Right kidney (tissue), 1 donor: ENCODE measurements at regions not wholly inside any gene's neighbourhood (a gene's known extent, or its start where the extent isn't known, plus 50 kb on each side); places are given as distances from the start of the nearest gene placed in this dataset.

Experiments used
- DNase-seq: peaks from one replicate; pipeline ENCODE4 v3.0.0-alpha.2; 2016

GRCh38 chr10:42973870-42974692, 102.8 kb upstream of the RET start:
- no peak for DNase-seq

GRCh38 chr10:42974693-42975002, 102.2 kb upstream of the RET start:
- no peak for DNase-seq

GRCh38 chr10:42975005-42975493, 101.8 kb upstream of the RET start:
- DNase-seq, result no peak

GRCh38 chr10:42975558-42976340, 101.1 kb upstream of the RET start:
- no peak for DNase-seq

- no peak for DNase-seq
Observed at GRCh38 chr10:42976351-42977031, 100.4 kb upstream of the RET start.

GRCh38 chr10:42977032-42977416, 99.8 kb upstream of the RET start:
- no peak for DNase-seq

- DNase-seq, result no peak
Observed at GRCh38 chr10:42979181-42979580, 97.7 kb upstream of the RET start.

DNA sequence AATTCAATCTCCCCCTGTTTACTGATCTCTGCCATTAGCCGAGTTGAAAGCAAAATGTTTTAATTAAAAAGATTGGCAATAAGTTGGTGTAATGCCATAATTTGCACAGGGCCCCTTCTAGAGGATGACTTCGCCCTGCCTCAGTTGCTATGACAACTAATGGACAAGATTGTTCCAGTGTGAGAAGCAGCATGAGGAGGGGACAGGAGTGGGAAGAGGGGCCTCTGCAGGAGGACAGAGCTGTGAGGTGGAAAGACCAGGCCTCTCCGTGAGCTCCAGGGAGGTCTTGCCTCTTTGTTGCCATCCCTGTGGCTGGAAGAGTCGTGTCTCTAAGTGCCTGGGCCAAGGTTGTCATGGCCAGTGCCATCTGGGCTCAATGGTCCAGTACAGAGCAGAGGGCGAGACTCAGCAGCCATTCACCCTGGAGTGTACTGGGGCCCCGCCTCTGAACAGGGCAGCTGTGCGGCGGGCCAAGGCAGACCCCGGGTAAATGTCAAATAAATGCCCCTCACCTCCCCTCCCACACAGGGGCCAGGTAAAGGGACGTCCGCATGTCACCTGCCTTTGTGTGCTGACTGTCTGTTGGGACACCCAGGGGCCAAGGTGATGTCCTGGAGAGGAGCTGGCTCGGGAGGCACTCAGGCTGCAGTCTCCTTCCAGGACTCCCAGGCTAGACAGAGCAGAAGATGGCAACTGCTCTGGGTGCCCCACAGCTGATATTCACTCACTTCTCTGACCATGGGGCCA, 97.0 kb upstream of the RET start:
- no peak for DNase-seq

GRCh38 chr10:42980553-42981357, 96.1 kb upstream of the RET start:
- no peak for DNase-seq

- no peak for DNase-seq
Observed at GRCh38 chr10:42981358-42982236, 95.3 kb upstream of the RET start.

DNA sequence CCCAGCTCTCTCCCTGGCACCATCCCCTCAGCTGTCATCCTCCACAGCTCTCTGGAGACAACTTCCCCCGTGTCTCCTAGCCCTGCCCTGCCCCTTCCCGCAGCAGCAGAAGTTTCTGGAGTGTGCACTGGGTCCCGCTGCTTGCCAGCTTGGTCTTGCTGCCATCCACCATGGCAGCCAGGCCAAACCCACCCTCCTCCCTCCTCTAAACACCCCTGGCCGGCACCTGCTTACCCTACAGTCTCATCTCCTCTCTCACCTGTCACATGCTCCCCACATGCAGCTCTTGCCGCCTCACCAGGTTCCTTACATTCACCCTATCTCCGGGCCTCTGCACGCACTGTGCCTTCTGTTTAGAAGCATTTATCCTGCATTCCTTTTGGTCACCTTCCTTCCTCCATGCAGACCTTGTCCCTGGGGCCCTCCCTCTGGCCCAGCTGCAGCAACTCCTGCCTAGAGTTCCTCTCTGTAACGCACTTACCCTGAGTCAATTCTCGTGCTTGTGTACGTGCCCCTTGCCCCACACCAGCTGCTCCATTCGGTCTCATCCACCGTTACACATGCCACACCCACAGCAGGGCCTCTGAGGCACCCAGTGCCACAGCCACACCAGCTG, 93.9 kb upstream of the RET start:
- no peak for DNase-seq

- DNase-seq, result no peak
Observed at GRCh38 chr10:42983591-42983990, 93.3 kb upstream of the RET start.

DNA sequence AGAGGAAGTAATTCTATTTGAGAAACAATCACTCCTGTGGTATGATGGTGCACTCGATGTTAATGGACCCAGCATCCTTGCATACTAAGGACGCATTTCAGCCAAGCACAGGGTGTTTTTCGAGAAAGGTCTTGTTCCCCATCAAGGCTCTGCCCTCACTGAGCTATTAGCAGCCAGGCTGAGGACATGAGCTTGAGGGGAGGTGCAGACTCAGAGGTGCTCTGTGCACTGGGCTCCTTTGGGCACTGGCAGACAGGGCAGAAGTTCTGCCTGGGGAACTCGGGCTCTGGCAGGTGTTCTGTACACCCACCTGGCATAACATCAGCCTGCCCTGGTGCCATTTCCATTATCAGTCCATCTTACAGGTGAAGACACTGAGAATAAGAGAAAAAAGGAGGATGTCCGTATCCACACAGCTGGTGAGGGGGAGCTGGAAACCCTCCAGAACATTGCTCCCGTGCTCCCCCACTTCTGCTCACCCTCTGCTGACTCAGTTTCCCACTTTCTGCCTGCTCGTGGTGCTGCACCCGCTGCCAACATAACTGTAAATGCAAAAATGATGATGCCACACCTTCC, 92.7 kb upstream of the RET start:
- DNase-seq, result no peak

GRCh38 chr10:42984761-42985325, 92.0 kb upstream of the RET start:
- no peak for DNase-seq

DNA sequence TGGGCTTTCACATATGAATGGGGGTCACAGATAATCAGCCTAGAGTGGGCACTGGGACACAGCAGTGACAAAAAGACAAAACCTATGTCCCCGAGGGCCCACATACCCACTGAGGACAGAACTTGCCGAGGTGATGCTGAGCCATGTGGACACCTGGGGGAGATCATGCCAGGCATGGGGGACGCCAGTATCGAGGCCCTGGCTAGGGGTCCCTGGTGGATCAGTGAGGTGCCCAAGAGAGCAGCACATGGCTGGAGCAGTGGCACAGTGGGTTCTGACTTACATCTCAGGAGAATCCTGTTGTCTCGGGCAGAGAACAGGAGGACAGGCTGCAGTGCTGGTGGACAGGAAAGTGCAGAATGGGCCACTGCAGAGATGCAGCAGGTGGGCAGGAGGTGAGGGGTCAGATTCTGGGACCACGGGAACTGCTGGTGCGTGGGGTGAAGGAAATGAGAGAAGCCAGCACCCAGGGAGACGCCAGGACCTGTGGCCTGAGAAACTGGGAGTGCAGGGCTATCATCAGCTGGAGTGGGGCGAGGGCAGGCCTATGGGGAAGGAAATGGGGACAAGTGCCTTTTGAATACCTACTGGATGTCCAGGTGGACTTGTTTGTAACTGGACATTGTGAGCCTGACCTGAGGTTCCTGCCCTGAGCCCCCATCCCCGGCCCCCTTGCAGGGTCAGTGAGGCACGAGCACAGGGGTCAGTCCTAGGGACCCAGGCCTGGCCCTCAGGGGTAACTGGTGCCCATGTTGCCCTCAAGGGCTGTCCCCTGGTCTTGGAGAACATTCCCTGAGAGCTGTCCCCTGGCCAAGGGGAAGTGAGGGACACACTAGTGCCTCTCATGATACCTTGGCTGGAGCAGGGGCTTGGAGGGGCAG, 91.2 kb upstream of the RET start:
- DNase-seq, result no peak

DNA sequence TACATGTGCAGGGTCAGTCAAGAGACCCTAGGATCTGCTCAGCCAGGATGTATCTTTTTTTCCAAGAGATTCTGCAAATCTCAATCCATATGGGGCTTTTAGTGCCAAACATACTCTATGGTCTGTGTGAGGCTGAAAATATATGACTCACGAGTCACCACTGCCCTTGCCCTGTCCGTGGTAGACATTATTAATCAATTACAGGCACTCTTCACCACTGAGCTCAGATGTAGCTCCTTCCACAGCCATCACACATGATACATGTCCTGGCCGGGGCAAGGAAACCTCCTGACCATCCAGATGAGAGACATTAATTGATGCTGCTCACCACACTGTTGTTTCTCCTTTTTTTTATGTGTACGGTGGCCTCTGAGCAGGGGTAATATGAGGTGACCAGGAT, 90.2 kb upstream of the RET start:
- DNase-seq, result no peak

DNA sequence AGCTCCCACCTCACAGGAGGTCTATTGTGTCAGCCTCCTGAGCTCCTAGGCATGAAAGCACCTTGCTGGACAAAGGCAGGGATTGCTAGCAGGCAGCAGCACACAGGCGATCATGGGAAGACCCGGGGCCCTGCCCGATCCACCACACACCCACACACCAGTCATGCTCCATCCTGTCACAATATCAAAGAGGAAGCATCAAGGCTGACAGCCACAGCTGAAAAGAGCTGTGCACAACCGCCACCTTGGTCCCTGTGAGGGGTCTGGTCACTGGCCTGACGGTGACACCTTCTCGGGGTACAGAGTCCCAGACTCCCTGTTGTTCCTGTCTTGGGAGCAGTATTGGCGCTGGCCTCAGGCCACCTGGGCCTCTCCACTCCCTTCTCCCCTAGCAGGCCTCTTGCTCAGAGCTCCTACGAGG, 89.7 kb upstream of the RET start:
- DNase-seq, result no peak

DNA sequence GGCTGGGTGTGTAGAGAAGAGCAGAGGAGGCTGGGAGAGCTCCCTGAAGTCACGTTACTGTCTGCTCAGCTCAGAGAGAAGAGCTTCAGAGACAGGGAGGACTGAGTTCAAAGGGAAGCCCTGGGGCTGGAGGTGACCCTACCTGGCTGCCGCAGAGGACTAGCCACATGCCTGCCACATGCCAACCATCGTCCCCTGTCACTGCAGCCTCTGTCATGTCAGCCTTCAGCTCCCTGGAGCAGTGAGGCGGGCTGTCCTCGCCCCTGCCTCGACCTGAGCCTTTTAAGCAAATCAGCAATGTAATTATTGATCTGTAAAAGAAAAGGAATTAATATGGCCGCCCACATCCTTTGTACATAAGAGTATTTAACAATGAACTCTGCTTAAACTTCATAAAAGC, 89.3 kb upstream of the RET start:
- no peak for DNase-seq
